Vagina (tissue), 2 donors: ENCODE measurements at regions not wholly inside any gene's neighbourhood (a gene's known extent, or its start where the extent isn't known, plus 50 kb on each side); places are given as distances from the start of the nearest gene placed in this dataset.

Source experiments
- CTCF ChIP-seq, 3 experiments: fragments of 450-650 bp in 2 of 3; fragments of 200-600 bp in 1 of 3; sonication (generic) in 1 of 3; IDR thresholded peaks; one replicate each; pipeline ENCODE4 v1.5.1; 2017 to 2019; ENCODE audit warnings: antibody characterized with exemption in 3 of 3, mild to moderate bottlenecking in 2 of 3, moderate library complexity in 2 of 3
- POLR2A ChIP-seq, 2 donors: fragments of 450-650 bp; IDR thresholded peaks; one replicate each; pipeline ENCODE4 v1.6.1; 2017; ENCODE audit warnings: antibody characterized with exemption in 2 of 2, mild to moderate bottlenecking in 2 of 2, moderate library complexity in 2 of 2

- TF ChIP-seq POLR2A (IDR thresholded peaks at IDR 0.05) (no peak), CTCF (IDR thresholded peaks at IDR 0.05) (no peak)
These were observed 352.5 kb upstream of the NUDT12 start for GRCh38 chr5:103915081-103915480.
